Gastrocnemius medialis (tissue), 4 donors: ENCODE measurements at regions not wholly inside any gene's neighbourhood (a gene's known extent, or its start where the extent isn't known, plus 50 kb on each side); places are given as distances from the start of the nearest gene placed in this dataset.

Experiments
- POLR2A ChIP-seq, 2 donors: fragments of 450-650 bp; IDR thresholded peaks; one replicate each; pipeline ENCODE4 v1.6.1; 2017; ENCODE audit warnings: antibody characterized with exemption in 2 of 2, mild to moderate bottlenecking in 2 of 2, moderate library complexity in 2 of 2
- TF ChIP-seq, protein P1 (sequence below), 5 experiments: fragments of 450-650 bp in 3 of 5; fragments of 200-600 bp in 2 of 5; sonication (generic) in 2 of 5; IDR thresholded peaks in 4 of 5; conservative IDR thresholded peaks in 1 of 5; 1 replicate in 4 of 5; 2 replicates in 1 of 5; pipeline ENCODE4 v1.5.1; 2016 to 2019; ENCODE audit warnings: antibody characterized with exemption in 5 of 5, mild to moderate bottlenecking in 3 of 5, moderate library complexity in 3 of 5

DNA sequence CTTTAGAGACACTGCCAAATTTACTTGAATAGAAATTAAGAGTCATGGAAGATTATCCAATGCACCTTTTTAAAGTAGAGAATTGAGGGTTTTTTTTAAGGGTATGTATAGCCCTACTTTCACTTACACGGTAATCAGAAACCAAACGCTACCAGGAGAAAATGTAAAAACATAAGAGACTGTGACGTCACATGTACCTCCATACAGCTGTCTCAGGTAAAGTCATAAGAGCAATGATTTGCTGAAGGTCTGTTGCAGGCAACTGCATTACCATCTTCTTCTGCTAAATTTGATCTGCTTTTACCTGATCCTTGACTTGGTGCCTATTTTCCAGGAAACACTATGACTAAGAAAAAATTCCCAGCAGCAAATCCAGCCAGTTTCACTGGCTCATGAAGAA is 478.5 kb upstream of the DDX18 start:
- TF ChIP-seq, protein P1, sequence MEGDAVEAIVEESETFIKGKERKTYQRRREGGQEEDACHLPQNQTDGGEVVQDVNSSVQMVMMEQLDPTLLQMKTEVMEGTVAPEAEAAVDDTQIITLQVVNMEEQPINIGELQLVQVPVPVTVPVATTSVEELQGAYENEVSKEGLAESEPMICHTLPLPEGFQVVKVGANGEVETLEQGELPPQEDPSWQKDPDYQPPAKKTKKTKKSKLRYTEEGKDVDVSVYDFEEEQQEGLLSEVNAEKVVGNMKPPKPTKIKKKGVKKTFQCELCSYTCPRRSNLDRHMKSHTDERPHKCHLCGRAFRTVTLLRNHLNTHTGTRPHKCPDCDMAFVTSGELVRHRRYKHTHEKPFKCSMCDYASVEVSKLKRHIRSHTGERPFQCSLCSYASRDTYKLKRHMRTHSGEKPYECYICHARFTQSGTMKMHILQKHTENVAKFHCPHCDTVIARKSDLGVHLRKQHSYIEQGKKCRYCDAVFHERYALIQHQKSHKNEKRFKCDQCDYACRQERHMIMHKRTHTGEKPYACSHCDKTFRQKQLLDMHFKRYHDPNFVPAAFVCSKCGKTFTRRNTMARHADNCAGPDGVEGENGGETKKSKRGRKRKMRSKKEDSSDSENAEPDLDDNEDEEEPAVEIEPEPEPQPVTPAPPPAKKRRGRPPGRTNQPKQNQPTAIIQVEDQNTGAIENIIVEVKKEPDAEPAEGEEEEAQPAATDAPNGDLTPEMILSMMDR (IDR thresholded peaks at IDR 0.05 in 4 of 5, conservative IDR thresholded peaks at IDR 0.05 in 1 of 5) = no peak
- TF ChIP-seq POLR2A (IDR thresholded peaks at IDR 0.05) = no peak
